GM19193 (cell line): ENCODE measurements at regions not wholly inside any gene's neighbourhood (a gene's known extent, or its start where the extent isn't known, plus 50 kb on each side); places are given as distances from the start of the nearest gene placed in this dataset.

Experiments used
- POLR2A ChIP-seq: IDR thresholded peaks from 4 replicates; pipeline ENCODE4 v1.6.1; 2011; ENCODE audit not compliant: insufficient read depth, insufficient read length; ENCODE audit errors: extremely low read depth

DNA sequence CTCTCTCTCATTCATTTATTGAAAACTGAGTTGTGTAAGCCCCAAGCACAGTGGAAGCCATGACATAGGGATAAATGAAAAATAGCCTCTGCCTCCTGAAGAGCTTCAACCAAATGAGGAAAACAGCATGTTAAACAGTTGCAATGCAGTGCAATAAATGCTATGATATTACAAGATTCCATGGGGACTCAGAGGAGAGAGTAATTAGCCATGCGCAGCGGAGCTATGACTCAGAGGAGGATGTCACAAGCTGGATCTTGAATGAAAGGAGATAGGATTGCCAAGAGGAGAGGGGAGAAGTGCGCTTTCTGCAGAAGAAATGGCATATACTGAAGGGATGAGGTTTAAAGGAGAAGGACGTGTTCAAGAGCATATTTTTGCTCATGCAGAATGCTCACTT, 231.3 kb upstream of the PLXNA2 start:
- TF ChIP-seq POLR2A: no peak

- TF ChIP-seq POLR2A: no peak
Measured at GRCh38 chr1:208475951-208476845, 232.0 kb upstream of the PLXNA2 start.

- no peak for TF ChIP-seq POLR2A
Measured at GRCh38 chr1:208476846-208477170, 232.6 kb upstream of the PLXNA2 start.

DNA sequence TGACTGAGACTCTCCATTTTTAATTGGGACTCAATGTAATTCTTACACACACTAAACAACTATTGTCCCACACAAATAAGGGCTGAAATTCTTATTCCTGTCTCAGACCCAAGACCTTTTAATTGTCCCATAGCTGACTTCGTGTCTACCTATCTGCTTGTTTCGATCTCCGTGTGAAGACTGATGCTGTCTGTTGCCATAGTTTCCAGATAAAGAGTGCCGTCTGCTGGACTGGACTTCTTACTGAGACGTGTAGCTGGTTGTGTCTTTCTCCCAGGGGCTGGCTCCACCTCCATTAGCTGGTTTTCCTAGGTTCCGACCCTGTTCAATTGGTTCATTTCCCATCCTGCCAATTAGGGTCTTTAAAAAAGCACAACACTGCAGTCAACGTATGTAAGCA, 235.3 kb upstream of the PLXNA2 start:
- no peak for TF ChIP-seq POLR2A

DNA sequence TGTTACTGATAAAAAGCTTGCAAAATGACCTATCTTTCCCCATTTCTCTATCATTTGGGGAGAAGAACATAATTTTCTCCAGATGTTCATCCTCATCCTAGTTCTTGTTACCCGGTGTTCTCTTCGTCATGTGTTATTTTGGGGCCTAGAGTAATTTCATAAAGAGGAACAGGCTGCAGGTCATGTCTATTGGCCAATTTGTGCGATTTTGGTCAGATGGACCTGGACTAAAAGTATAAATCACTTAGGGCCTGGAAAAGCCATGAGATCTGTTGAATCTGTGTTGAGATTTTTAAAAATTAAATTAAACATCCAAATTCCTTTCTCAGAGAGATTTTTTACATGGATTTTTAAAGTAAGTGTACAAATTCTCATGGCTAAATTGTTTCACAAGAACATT, 241.3 kb upstream of the PLXNA2 start:
- no peak for TF ChIP-seq POLR2A

GRCh38 chr1:208486677-208487076, 242.5 kb upstream of the PLXNA2 start:
- no peak for TF ChIP-seq POLR2A

GRCh38 chr1:208496467-208497371, 252.5 kb upstream of the PLXNA2 start:
- no peak for TF ChIP-seq POLR2A

DNA sequence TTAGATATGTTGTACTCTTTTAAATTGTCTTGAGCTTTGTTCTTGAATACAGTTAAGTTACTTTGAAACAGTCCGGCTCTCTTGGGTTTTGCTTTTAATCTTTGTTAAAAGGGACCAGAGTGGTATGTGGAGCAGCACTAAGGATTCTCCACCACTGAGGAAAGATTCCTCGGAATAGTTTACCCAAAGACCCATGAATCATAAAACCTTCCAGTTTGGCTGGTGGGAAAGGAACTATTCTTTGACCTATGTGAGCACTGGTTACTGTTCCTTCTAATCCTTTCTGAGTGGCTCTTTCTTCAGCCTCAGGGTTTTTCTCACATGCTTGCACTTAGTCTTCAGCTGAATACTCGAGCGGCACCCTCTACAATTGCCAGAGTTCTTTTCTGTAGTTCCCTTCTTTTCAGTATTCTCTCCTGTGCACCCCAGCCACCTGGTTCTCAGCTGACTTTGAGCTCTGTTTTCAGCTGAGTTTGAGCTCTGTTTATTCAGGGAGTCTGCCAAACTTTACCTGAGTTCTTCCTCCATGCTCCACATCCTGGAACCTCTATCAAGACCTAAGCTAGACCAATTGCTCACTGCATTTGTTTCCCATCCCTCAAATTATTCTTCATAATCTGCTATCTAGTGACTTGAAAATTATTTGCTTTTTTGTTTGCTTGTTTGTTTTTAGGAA, 253.8 kb upstream of the PLXNA2 start:
- no peak for TF ChIP-seq POLR2A

GRCh38 chr1:208499026-208499425, 254.8 kb upstream of the PLXNA2 start:
- no peak for TF ChIP-seq POLR2A

- TF ChIP-seq POLR2A: no peak
Measured at GRCh38 chr1:208499601-208500000, 255.4 kb upstream of the PLXNA2 start.

DNA sequence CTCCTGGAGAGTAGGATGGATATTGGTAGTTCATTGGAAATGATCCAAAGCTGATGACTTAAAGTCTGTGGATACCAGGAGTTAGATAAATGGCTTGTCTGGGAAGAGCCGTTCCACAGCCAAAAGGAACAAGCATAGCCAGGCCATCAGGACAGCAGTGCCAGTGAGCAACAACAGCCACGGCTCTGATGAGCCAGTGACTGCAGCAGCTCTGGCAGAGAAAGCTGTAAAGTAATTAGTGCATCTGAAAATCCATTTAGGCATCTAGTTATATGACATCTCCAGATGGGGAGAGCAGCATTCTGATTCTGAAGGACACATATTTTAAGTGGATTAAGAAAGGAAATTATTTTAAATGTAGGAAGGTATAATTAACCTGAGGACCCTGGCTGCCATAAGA, 256.2 kb upstream of the PLXNA2 start:
- TF ChIP-seq POLR2A: no peak

DNA sequence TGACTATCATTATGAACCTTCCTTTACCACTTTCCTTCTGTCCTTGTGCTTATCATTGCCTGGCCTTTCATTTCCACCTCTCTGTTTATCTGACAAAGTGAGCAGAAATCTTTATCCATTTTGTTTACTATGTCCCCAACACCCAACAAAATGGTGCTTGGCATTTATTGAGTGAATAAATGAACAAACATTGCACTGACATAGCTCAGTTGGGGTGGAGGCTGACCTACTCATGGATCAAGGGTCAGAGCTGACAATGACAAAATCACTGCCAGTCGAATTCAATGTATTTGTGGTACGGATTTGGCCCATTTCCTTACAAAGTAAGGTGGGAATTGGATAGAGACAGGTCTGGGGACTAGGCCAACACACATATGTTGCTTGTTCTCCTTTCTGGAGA, 257.4 kb upstream of the PLXNA2 start:
- no peak for TF ChIP-seq POLR2A

DNA sequence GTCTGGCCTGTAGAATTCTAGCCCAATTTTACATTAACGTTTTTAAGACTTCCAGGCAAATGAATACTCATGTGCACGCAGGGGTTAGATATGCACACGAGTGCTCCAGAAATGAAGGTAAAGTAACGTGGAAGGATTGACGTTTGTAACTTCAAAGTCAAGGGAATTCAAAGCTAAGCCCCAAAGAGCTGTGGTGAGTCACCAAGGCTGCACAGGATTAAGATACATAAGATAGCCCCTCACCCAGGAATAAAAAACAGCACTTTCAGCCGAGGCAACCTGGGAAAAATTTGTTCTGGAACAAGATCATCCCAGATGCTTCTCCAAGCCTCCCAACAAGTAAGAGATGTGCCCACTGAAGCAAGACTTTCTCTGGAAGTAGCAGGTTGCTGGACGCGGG, 259.6 kb upstream of the PLXNA2 start:
- no peak for TF ChIP-seq POLR2A

DNA sequence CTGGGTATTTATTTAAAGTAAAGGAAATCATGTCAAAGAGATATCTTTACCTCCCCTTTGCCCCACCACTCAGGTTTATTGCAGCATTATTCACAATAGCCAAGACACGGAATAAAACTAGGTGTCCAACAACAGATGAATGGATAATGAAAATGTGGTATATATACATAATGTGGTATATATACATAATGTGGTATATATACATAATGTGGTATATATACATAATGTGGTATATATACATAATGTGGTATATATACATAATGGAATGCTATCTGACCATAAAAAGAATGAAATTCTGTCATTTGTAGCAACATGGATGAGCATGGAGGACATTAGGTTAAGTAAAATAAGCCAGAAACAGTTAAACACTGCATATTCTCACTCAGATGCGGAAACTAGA, 262.6 kb upstream of the PLXNA2 start:
- no peak for TF ChIP-seq POLR2A

DNA sequence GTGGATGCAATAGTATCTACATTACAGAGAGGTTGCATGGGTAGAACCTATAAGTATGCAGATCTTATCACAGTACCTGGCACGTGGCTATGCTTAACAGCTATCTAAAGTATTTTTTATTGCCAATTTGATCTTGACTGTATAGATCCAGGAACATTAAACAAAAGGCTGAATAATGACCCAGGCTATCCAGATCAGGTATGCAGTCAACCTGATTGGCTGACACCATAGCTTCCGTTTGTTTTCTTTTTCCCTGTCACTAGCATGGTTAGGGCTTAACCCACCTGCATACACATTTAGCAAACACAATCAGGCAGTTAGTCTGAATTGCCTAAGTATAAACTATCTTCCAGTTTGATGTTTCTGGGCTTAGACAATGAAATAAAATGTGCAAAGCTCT, 264.9 kb upstream of the PLXNA2 start:
- TF ChIP-seq POLR2A: no peak

DNA sequence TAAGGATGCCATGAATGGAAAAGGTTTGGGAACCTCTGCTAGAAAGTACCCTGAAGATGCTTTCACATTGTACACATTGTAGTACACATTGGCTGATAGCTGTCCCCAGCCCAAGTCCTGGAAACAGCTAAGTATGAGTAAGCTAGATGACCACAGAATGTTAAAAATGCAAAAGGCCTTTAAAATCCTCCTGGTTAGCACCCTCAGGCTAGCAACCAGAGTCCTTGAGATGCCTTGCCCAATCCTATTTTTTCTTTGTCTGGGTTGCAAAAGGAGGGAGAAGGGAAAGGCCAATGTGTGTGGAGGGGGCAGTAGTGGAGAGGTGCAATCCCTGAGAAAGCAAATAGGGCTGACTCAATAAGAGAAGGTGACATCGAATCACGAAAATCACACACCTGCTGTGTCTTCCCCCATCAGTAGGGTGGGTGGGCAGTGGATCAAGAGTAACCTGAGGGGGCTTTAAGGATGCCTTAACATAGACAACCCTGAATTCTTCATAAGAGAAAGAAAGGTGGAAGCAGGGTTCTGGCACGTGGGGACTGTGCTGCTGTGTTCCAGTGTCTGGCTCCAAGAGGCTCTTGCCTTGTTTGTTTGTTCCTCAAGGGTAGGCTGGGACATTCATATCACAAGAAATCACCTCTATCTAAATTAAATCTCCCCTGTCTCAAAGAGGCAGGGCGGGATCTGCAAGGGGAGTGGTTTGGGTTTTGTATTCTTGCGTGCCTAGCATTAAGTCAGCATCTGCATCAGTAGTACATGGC, 266.2 kb upstream of the PLXNA2 start:
- TF ChIP-seq POLR2A: no peak
